ENCODE measurements at regions not wholly inside any gene's neighbourhood (a gene's known extent, or its start where the extent isn't known, plus 50 kb on each side); places are given as distances from the start of the nearest gene placed in this dataset.

GRCh38 chr2:31778153-31778552, 197.4 kb upstream of the SRD5A2 start (continued):
- TF ChIP-seq ZNF462 (CRISPR knock-in tag; IDR thresholded peaks at IDR 0.05) (no peak), EZH2 (IDR thresholded peaks at IDR 0.05; ENCODE audit: low read depth, unreplicated experiment) (no peak)

GRCh38 chr2:31770741-31771140, 190.0 kb upstream of the SRD5A2 start:
- no peaks in the 10 kb centered on the region for H3K27me3 ChIP-seq (ENCODE audit: insufficient read depth)
- H3K9me2 ChIP-seq (ENCODE audit: insufficient read depth) = no peaks in the 10 kb centered on the region
- Mint-ChIP-seq H3K9me3 (no peaks in the 10 kb centered on the region), H3K27ac (no peak overlapping the region), H3K4me3 (no peak overlapping the region), H3K4me1 (no peaks in the 10 kb centered on the region), H3K36me3 (ENCODE audit: low read depth) (no peaks in the 10 kb centered on the region), H3K27me3 (ENCODE audit: insufficient read depth, low read depth, poor library complexity) (no peaks in the 10 kb centered on the region)
- ATAC-seq (peak; percentile 39), DNase-seq (ENCODE audit: low spot score) (no peak)
- no peaks in the 10 kb centered on the region for H4K20me1 ChIP-seq (replicated peaks; ENCODE audit: insufficient read depth)
- no peak overlapping the region for H3K27ac ChIP-seq (ENCODE audit: low read depth)
- H3K4me3 ChIP-seq = no peak overlapping the region
- H3K4me1 ChIP-seq (ENCODE audit: insufficient read depth) = no peaks in the 10 kb centered on the region
- H3K36me3 ChIP-seq (ENCODE audit: insufficient read depth) = no peaks in the 10 kb centered on the region
- H3F3A ChIP-seq (replicated peaks; ENCODE audit: low read depth) = no peaks in the 10 kb centered on the region
- H3K4me2 ChIP-seq = no peak overlapping the region
- no peak overlapping the region for H2AFZ ChIP-seq
- TF ChIP-seq JUNB (IDR thresholded peaks at IDR 0.05; ENCODE audit: unreplicated experiment) = no peak
- no peaks in the 10 kb centered on the region for H3K79me2 ChIP-seq (replicated peaks; ENCODE audit: insufficient read depth)
